HG03457 (cell line): ENCODE measurements at regions not wholly inside any gene's neighbourhood (a gene's known extent, or its start where the extent isn't known, plus 50 kb on each side); places are given as distances from the start of the nearest gene placed in this dataset.
"Not testable (repeated sequence)": the region's sequence is repeated elsewhere in the genome, so short reads cannot be mapped to it uniquely, and the experiment has no call there.

ENCODE experiments used
- ATAC-seq: cut with Tn5 transposase; IDR thresholded peaks from one replicate; pipeline ENCODE4 v1.9.1; 2021; ENCODE audit warnings: moderate number of reproducible peaks; ENCODE audit not compliant: unreplicated experiment

GRCh38 chr4:13761581-13761980, 134.1 kb upstream of the BOD1L1 start:
- ATAC-seq = not testable (repeated sequence)

GRCh38 chr4:13762130-13762529, 134.6 kb upstream of the BOD1L1 start:
- ATAC-seq = no peak

GRCh38 chr4:13763707-13764106, 136.2 kb upstream of the BOD1L1 start:
- ATAC-seq = no peak

- no peak for ATAC-seq
These were observed 138.0 kb upstream of the BOD1L1 start for GRCh38 chr4:13765539-13765938.

- ATAC-seq = no peak
These were observed 139.4 kb upstream of the BOD1L1 start for GRCh38 chr4:13766761-13767540.

GRCh38 chr4:13777341-13777740, 149.8 kb upstream of the BOD1L1 start:
- no peak for ATAC-seq

DNA sequence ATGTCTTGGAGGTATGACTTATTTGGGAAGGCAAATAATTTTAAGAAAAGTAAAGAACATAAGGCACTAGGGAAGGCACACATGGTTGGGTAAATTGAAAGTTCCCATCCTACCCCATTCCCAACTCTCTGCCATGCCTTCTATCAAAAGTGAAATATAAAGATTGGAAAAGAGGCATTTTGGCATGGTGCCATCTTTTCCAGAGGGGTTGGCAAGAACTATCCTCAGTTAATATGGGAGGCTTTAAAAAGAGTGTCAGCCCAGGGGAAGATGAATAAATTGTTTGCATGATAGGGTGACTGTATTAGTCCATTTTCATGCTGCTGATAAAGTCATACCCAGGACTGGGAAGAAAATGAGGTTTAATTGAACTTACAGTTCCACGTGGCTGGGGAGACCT, 150.8 kb upstream of the BOD1L1 start:
- no peak for ATAC-seq

- no peak for ATAC-seq
These were observed 154.7 kb upstream of the BOD1L1 start for GRCh38 chr4:13782231-13782630.

DNA sequence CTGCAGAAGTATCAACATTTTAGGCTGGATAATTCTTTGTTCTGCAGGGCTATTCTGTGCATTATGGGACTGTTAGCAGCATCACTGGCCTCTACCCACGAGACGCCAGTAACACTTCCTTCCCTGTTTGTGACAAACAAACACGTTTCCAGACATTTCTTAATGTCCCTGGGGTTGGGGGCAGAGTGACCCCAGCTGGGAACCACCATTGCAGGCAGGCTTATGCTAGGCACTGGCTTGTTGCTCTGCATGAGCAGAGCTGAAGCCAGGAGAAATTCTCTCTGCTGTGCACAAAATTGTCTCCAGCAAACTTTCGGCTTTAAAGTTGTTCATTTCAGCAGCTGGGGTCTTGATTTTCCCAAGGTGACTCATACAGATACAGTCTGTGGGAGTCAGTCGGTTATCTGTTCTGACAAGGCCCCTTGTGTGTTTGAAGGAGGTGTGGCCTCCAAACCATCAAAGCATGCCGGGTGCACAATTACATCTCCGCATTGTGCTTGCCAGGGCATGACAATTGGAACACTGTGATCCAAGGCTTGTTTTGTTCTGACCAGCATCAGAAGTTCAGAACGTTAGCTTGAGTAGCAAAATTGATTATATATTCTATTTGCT, 156.4 kb upstream of the BOD1L1 start:
- ATAC-seq = no peak

DNA sequence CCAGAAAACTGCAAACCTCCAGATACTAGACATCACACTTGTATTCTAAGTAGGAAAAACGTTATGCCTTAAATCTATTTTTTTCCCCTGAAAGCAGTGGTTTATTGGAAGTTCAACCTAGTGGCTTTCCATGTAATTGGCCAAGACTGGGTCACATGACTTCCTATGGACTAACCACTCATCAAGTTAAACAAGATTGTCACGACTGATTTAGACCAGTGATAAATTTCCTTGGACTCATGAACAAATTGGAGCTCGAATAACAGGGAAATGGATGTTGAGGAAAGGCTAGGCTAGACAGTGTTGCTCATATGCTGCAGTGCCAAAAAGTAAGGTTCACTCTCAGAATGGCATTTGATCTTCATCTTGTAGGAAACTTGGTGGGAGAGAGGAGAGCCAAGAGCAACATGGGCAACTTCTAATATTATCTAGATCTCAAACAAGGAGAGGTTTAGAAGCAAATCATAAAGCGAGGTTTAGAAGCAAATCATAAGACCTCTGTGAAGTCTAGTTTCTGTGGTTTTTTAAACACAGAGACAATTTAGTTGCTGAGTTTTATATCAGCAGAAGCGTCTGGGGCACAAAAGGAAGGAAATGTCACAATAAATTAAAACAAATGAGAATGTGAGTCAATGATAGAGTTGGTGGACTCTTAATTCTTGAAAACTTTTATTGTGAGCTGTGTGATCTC, 165.6 kb upstream of the BOD1L1 start:
- no peak for ATAC-seq

- ATAC-seq = no peak
These were observed 167.5 kb upstream of the BOD1L1 start for GRCh38 chr4:13794819-13795565.

- no peak for ATAC-seq
These were observed 169.5 kb upstream of the BOD1L1 start for GRCh38 chr4:13797061-13797460.

DNA sequence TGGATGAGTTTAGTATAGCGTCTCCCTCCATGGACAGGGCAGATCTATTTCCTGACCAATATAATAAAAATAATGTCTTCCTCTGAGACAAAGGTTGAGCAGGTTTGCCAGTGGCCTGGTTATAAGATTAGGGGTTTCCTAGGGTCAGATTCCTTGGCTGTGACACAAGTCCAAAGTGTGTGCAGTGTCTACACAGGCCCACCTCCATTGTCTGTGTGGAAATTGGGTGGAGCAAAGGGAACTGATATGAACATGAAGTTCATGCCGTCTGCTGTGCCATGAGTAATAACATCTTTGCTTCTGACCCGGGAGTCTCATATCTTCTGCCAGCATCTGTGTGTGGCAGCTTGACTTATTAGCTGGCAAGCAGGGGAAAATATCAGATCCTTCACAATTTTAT, 187.7 kb upstream of the BOD1L1 start:
- no peak for ATAC-seq

- ATAC-seq = no peak
These were observed 188.9 kb upstream of the BOD1L1 start for GRCh38 chr4:13816472-13816871.

DNA sequence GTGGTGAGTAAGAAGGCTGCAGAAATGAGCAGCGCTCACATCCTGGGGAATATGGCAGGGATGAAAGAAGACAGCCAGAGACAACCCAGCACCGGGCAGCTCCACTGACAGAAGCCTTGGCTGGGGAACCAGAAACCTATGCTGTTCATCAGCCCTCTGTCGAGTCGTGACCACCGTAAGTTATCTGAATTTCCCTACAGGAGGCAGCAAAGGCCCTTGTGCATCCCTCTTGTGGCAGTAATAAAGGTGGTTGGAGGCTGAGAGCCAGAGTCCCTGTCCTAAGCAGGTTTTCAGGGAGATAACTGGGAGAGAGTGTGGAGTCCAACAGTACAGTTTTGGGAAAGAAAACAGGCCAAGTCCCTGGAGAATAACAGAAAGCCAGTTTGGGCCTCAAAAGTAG, 194.0 kb upstream of the BOD1L1 start:
- ATAC-seq = no peak

DNA sequence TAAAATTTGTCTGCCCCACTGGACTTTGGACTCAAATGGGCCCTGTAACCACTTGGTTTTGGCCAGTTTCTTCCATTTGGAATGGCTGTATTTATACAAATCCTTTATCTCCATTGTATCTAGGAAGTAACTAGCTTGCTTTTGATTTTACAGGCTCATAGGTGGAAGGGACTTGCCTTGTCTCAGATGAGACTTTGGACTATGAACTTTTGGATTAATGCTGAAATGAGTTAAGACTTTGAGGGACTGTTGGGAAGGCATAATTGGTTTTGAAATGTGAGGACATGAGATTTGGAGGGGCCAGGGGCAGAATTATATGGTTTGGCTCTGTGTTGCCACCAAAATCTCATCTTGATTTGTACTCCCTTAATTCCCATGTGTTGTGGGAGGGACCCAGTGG, 198.3 kb upstream of the BOD1L1 start:
- ATAC-seq = not testable (repeated sequence)

- ATAC-seq = no peak
These were observed 201.9 kb upstream of the BOD1L1 start for GRCh38 chr4:13829457-13829856.

DNA sequence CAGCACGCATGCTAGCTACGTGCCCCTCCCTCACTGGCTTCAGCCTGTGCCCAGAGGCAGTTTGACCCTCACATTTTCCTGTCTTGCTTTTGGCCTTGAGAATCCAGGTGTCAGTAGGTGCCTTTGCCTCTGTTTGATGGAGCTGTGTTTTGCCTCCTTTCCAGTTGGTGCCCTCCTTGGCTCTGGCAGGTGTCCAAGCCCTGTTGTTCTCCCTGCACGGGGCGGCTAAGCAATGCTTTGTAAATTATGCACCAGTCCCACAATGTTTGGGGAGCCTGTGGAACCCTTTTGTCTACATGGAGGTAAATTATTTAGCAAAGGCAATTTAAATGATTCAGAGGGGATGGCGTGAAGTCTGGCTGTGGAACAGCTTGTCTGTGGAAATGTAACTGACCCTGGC, 202.9 kb upstream of the BOD1L1 start:
- ATAC-seq = no peak

DNA sequence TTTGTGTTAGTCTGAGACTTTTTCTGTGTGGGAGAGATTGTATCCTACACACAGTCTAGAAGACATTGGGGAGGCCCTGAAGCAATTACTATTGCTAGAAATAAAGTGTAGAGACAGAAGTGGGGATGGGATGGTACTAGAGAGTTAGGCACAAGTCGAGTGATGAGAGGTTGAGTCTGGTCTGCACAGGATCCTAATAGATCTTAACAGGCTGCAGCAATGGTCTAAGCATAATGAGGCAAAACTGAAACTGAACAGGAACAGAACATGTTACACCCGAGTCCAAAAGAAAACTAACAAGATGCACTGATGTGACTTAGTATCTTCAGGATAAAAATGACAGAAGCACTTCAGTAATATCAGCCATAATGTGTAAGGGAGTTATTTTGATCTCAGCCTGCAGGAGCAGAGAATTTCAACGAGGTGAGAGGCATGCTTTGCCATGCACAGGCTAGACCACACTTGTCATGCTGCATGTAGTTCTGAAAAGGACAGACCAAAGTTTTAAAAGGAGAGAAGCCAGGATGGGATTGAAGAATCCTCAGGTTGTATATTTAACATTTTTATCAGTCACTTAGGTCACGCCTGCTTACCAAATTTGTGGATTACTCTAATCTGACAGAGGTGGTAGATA, 205.8 kb upstream of the BOD1L1 start:
- no peak for ATAC-seq

DNA sequence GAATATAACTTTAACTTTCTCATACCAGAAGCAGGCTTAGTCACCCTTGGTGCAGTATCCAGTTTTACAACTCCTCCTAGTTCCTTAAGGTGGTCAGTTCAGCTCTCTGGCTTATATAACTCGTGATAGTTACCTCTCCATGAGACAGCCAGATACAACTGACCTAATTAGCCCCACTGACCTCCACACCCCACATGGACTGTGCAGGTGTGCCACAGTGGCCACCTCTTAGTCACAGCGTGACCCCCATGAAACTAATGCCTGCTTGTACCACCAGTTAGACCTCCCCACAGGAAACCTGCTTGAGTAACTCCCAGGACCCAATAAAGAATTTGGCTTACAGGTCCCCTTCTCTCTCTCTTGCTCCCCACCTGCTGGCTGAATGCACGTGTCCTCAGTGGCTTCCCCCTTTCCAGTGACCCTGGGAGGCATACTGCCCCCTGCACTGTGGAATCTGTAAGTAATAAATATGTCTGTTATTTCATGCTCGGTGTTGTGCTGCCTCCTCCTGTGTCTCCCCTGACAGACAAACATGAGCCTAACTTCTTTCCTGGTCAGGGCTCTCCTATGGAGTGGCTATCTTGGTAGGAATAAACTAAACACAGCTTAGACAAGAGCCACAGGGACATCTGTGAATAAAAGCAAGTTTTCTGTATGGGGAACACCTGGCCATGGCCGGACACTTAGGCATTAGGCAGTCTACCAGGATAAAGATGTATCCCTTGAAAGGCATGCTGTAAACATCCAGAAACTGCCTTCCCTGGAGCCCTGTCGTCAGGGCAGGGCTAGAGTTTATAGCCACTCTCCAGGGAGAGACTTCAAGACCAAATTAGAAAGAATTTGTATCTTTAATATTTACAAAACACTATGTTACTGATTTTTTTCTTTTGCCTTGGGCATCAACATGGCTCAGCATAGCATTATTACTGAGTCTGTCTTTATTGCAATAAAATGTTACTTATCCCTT, 209.7 kb upstream of the BOD1L1 start:
- no peak for ATAC-seq
